ENCODE measurements at regions not wholly inside any gene's neighbourhood (a gene's known extent, or its start where the extent isn't known, plus 50 kb on each side); places are given as distances from the start of the nearest gene placed in this dataset.

DNA sequence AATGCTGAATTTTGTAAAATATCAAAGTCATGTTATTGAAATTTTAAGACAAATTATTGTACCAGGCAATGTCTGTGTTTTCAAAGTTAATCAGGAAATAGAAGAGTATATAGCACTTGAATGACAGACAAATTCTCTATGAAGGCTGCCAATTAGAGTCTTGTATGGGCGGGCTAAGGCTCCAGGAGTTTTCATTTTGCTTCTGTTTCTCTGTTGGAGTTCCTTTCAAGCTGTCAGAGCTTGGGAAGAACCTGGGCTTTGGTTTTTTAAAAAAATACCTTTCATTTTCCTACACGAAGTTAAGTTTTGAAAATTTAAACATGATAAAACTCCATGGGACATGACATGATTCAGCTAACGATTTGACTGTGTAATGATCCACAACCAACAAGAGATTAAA is 339.0 kb upstream of the KCNH7 start:
- TF ChIP-seq CTCF (IDR thresholded peaks at IDR 0.05) (no peak), EZH2 (IDR thresholded peaks at IDR 0.05; ENCODE audit: borderline replicate concordance, insufficient read depth, low read depth, low read length, poor library complexity, severe bottlenecking) (no peak)
